NCI-H2081 (cell line): ENCODE measurements at regions not wholly inside any gene's neighbourhood (a gene's known extent, or its start where the extent isn't known, plus 50 kb on each side); places are given as distances from the start of the nearest gene placed in this dataset.

ENCODE experiments used
- DNase-seq, 2 experiments: peaks; one replicate each; lab custom pipeline; 2025; lab: John Stamatoyannopoulos, UW

GRCh38 chr1:199693724-199694123, 333.8 kb upstream of the NR5A2 start:
- DNase-seq: no peak

GRCh38 chr1:199696225-199696624, 331.3 kb upstream of the NR5A2 start:
- no peak for DNase-seq

- DNase-seq: no peak
Observed at GRCh38 chr1:199698222-199698621, 329.3 kb upstream of the NR5A2 start.

- no peak for DNase-seq
Observed at GRCh38 chr1:199700551-199700950, 327.0 kb upstream of the NR5A2 start.

GRCh38 chr1:199701726-199702125, 325.8 kb upstream of the NR5A2 start:
- DNase-seq: no peak

GRCh38 chr1:199704231-199704630, 323.3 kb upstream of the NR5A2 start:
- DNase-seq: no peak

GRCh38 chr1:199705825-199706224, 321.7 kb upstream of the NR5A2 start:
- no peak for DNase-seq

- DNase-seq: no peak
Observed at GRCh38 chr1:199706826-199707606, 320.5 kb upstream of the NR5A2 start.

GRCh38 chr1:199710974-199711373, 316.5 kb upstream of the NR5A2 start:
- no peak for DNase-seq

- no peak for DNase-seq
Observed at GRCh38 chr1:199716729-199717128, 310.8 kb upstream of the NR5A2 start.

- DNase-seq: no peak
Observed at GRCh38 chr1:199719156-199719842, 308.2 kb upstream of the NR5A2 start.

- DNase-seq: peak in 1 of 2 experiments; percentile 12
Observed at GRCh38 chr1:199720496-199720895, 307.0 kb upstream of the NR5A2 start.

GRCh38 chr1:199721001-199721400, 306.5 kb upstream of the NR5A2 start:
- DNase-seq: no peak

- DNase-seq: no peak
Observed at GRCh38 chr1:199723250-199723956, 304.1 kb upstream of the NR5A2 start.

GRCh38 chr1:199724049-199724448, 303.5 kb upstream of the NR5A2 start:
- DNase-seq: no peak

GRCh38 chr1:199725002-199725565, 302.4 kb upstream of the NR5A2 start:
- no peak for DNase-seq

- DNase-seq: no peak
Observed at GRCh38 chr1:199727682-199728081, 299.8 kb upstream of the NR5A2 start.

- DNase-seq: no peak
Observed at GRCh38 chr1:199728345-199728744, 299.2 kb upstream of the NR5A2 start.

- no peak for DNase-seq
Observed at GRCh38 chr1:199733125-199733524, 294.4 kb upstream of the NR5A2 start.

- DNase-seq: no peak
Observed at GRCh38 chr1:199734186-199734585, 293.3 kb upstream of the NR5A2 start.

GRCh38 chr1:199735660-199736059, 291.9 kb upstream of the NR5A2 start:
- no peak for DNase-seq

GRCh38 chr1:199736646-199737045, 290.9 kb upstream of the NR5A2 start:
- no peak for DNase-seq

GRCh38 chr1:199741586-199741985, 285.9 kb upstream of the NR5A2 start:
- no peak for DNase-seq
